NCI-H2227 (cell line): ENCODE measurements at regions not wholly inside any gene's neighbourhood (a gene's known extent, or its start where the extent isn't known, plus 50 kb on each side); places are given as distances from the start of the nearest gene placed in this dataset.

ENCODE experiments used
- DNase-seq: peaks from one replicate; lab custom pipeline; 2025; ENCODE audit not compliant: unreplicated experiment; lab: John Stamatoyannopoulos, UW

DNA sequence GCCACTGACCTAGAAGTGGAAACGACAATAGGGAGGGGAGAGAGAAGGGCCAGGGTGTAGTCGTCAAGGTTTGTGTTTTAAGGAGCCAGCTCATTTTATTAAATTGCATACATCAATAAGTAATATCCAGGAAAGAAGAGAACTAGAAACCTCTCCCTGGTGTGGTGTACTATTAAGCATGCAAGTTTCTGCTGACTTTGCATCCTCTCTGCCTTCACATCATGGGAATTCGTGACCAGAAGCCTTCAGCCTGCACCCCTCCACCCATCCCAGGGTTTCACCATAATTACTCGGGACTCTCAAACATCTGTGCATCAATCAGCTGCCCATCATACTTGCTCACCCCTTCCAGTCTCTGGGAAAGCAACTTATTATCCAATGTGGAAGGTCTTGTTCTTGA, 70.9 kb upstream of the UBE3A start:
- no peak for DNase-seq

- peak; percentile 19 for DNase-seq
These were observed 69.7 kb upstream of the UBE3A start for GRCh38 chr15:25508369-25509002.

DNA sequence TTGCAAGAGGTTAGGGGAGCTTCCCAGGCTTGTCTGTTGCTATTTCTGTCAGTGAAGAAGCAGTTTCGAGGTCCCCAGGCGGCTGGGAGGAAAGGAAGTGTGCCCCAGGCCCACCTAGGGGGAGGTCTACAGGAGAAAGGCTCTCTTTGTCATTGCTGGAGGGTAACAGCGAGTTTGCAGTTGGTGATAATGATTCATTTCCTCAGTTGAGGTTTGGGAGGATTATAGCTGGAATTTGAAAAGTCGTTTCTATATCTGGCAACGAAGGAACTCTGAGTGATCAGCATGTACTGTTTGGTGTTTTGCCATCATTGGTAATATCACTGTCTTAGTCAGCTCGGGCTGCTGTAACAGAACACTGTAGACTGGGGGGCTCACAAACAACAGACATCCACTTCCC, 65.5 kb upstream of the UBE3A start:
- no peak for DNase-seq

DNA sequence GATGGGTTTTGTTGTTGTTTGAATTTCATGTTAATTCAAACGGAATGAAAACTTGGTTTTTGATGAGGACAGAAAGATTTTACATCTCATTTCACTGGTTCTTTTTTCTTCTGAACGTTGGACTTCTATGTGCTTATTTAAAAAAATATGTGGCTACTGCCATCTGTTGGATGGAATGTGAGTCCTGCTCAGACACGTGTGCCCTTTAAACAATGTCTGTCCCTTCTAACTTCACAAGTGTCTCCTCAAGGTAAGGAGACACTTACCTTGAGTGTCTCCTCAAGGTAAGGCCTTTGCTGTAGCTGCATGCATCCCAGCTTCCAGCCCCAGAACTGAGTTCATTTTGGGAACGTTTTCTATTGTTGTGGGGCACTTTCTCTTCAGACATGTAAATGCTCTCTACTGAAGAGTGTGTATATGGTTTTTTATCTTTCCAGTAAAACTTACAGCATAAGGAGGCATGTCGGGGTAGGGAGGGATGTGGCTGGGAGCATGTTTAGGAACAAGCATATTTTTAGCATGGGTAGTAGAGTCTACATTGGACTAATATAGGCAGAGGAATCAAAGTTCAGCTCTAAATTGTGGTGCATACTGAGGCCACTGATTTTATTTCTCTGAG, 63.1 kb upstream of the UBE3A start:
- peak; percentile 1 for DNase-seq

GRCh38 chr15:25498835-25499234, 60.0 kb upstream of the UBE3A start:
- DNase-seq, result no peak

GRCh38 chr15:25497934-25498333, 59.1 kb upstream of the UBE3A start:
- no peak for DNase-seq

DNA sequence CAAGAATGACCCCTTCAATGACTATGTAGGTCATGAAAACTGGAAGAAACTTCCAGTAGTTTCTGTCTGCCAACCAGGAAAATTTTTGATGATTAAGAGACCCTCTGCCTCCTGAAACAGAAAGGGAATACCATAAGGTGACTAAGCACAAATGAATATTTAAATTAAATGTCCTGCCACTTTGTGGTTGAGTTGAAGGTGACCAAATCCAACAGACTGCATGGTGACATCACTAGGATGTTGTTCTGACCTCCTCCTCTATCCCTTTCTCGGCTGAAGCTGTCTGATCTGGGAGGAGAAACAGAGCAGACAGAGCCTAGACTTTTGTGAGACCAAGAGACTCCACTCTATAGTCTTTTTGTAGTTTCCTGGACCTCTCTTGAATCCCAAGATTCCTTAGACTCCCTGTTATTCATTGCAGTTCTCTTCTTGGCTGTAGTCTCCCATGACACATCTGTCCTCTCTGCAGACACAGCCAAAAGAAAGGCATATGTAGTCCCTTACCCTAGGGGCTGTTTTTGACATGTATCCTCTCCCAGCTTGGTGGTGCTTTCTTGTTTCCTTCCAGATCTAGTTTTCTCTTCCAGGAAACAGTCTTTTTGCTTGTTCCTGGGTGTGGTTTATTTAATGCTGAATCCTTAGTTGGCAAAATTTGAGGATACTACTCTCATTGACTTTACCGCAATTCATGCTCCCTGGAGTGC, 55.2 kb upstream of the UBE3A start:
- no peak for DNase-seq

DNA sequence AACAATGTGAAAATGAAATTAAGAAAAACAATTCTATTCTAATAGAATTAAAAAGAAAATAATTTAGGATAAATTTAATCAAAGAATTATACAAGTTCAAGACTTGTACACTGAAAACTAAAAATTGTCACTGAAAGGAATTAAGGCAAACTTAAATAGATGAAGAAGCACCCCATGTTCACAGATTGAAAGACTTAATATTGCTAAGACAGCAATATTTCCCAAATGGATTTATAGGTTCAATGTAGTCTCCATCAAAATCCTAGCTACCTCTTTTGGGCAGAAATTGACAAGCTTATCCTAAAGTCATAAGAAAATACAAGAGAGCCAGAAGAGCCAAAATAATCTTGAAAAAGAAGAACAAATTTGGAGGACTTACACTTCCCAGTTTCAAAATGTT, 53.5 kb upstream of the UBE3A start:
- DNase-seq, result no peak
